Right lobe of liver (tissue), 4 donors: ENCODE measurements at regions not wholly inside any gene's neighbourhood (a gene's known extent, or its start where the extent isn't known, plus 50 kb on each side); places are given as distances from the start of the nearest gene placed in this dataset.

Experiments
- CTCF ChIP-seq, 4 donors: fragments of 200-600 bp in 3 of 4; fragments of 450-650 bp in 1 of 4; IDR thresholded peaks; one replicate each; pipeline versions ENCODE4 v1.5.1 to v1.8.0; 2016 to 2022; ENCODE audit warnings: antibody characterized with exemption in 4 of 4, mild to moderate bottlenecking in 2 of 4
- POLR2A ChIP-seq: fragments of 450-650 bp; IDR thresholded peaks from one replicate; pipeline ENCODE4 v1.6.1; 2017; ENCODE audit warnings: antibody characterized with exemption, mild to moderate bottlenecking
- donor health status: DM: no; HTN: no; CAD: no.
- donor health status: DM: no; HTN: no; CAD: no.
- donor health status: DM: no; HTN: yes; CAD: no.

- TF ChIP-seq CTCF (IDR thresholded peaks at IDR 0.05) (no peak), POLR2A (no peak)
Observed at GRCh38 chr15:87793725-87794124, 462.8 kb downstream of the NTRK3 start.
